H1 (cell line): ENCODE measurements at regions not wholly inside any gene's neighbourhood (a gene's known extent, or its start where the extent isn't known, plus 50 kb on each side); places are given as distances from the start of the nearest gene placed in this dataset.

ENCODE experiments used
- CTCF ChIA-PET: fragments of 300-600 bp; sonication (Branson Sonifier 250); formaldehyde crosslinking; loops from one replicate; lab custom pipeline; 2021; ENCODE audit not compliant: partially characterized antibody; lab: Charles Lee
- POLR2A ChIA-PET: fragments of 300-600 bp; sonication (Branson Sonifier 250); formaldehyde crosslinking; loops from one replicate; lab custom pipeline; 2021; ENCODE audit warnings: inconsistent platforms; ENCODE audit not compliant: partially characterized antibody; lab: Charles Lee
- DNase-seq, 2 experiments: peaks; one replicate each; pipeline versions ENCODE4 v3.0.0 to v3.0.0-alpha.2; 2010 to 2022; ENCODE audit warnings: low spot score in 2 of 2, low read depth in 1 of 2, mixed read lengths in 1 of 2
- FAIRE-seq: peaks from 2 replicates; lab custom pipeline; 2011; peaks lifted over from hg19 to GRCh38; lab: Jason Lieb, UNC
- H2AFZ ChIP-seq: 2 replicates; pipeline ENCODE4 v1.8.1; 2012; ENCODE audit warnings: low read length, inconsistent platforms
- H2AK5ac ChIP-seq: 2 replicates; pipeline ENCODE4 v1.6.1; 2013; ENCODE audit warnings: low read depth, low read length
- H2BK120ac ChIP-seq: replicated peaks from 2 replicates; pipeline ENCODE3; 2013; ENCODE audit warnings: low read depth, low read length, inconsistent platforms
- H2BK12ac ChIP-seq: 2 replicates; pipeline ENCODE4 v1.6.1; 2013; ENCODE audit warnings: low read depth, low read length
- H2BK15ac ChIP-seq: 2 replicates; pipeline ENCODE4 v1.6.1; 2013; ENCODE audit warnings: low read length
- H2BK20ac ChIP-seq: 2 replicates; pipeline ENCODE4 v1.6.1; 2013; ENCODE audit warnings: low read length
- H2BK5ac ChIP-seq: 2 replicates; pipeline ENCODE4 v1.6.1; 2013; ENCODE audit warnings: low read depth, low read length
- H3K14ac ChIP-seq: 2 replicates; pipeline ENCODE4 v1.6.1; 2013; ENCODE audit warnings: inconsistent platforms; ENCODE audit not compliant: insufficient read length
- H3K18ac ChIP-seq: 2 replicates; pipeline ENCODE4 v1.6.1; 2013; ENCODE audit warnings: low read length; ENCODE audit errors: extremely low read depth
- H3K23ac ChIP-seq: 2 replicates; pipeline ENCODE4 v1.6.1; 2013; ENCODE audit warnings: inconsistent platforms; ENCODE audit not compliant: insufficient read length
- H3K23me2 ChIP-seq: 2 replicates; pipeline ENCODE4 v1.6.1; 2013; ENCODE audit warnings: low read depth, low read length
- H3K27ac ChIP-seq: 2 replicates; pipeline ENCODE4 v1.6.1; 2011; ENCODE audit warnings: low read depth, low read length, inconsistent platforms
- H3K27me3 ChIP-seq, 4 experiments: replicated peaks in 1 of 4; 1 replicate in 1 of 4; 2 replicates in 3 of 4; pipeline versions ENCODE4 v1.6.1 to v1.8.1; 2011 to 2013; ENCODE audit warnings: low read length in 3 of 4, mild to moderate bottlenecking in 3 of 4, inconsistent platforms in 2 of 4, mixed read lengths in 2 of 4, moderate library complexity in 1 of 4; ENCODE audit not compliant: control insufficient read depth in 3 of 4, insufficient read depth in 3 of 4; ENCODE audit errors: extremely low read depth in 1 of 4
- H3K36me3 ChIP-seq, 4 experiments: 2 replicates each; pipeline versions ENCODE4 v1.6.1 to v1.8.1; 2011 to 2013; ENCODE audit warnings: mild to moderate bottlenecking in 4 of 4, low read length in 3 of 4, moderate library complexity in 2 of 4, control low read depth in 1 of 4, inconsistent platforms in 1 of 4; ENCODE audit not compliant: insufficient read depth in 4 of 4, control insufficient read depth in 2 of 4
- H3K4ac ChIP-seq: replicated peaks from 2 replicates; pipeline ENCODE3; 2013; ENCODE audit warnings: low read length, low read depth, mixed read lengths, inconsistent platforms; ENCODE audit not compliant: insufficient read length
- H3K4me1 ChIP-seq, 4 experiments: replicated peaks in 1 of 4; 1 replicate in 1 of 4; 2 replicates in 3 of 4; pipeline versions ENCODE4 v1.6.1 to v1.8.1; 2011 to 2013; ENCODE audit warnings: low read length in 3 of 4, inconsistent platforms in 2 of 4, mixed read lengths in 1 of 4; ENCODE audit not compliant: insufficient read depth in 4 of 4, control insufficient read depth in 3 of 4
- H3K4me2 ChIP-seq, 2 experiments: 2 replicates each; pipeline versions ENCODE4 v1.6.1 to v1.8.1; 2011 to 2013; ENCODE audit warnings: low read depth in 2 of 2, low read length in 2 of 2, control low read depth in 1 of 2, inconsistent platforms in 1 of 2, mild to moderate bottlenecking in 1 of 2; ENCODE audit not compliant: insufficient read depth in 1 of 2
- H3K4me3 ChIP-seq, 4 experiments: fragments of 200-600, 300-600 bp in 1 of 4; sonication (generic), shearing (Covaris generic), sonication (Bioruptor Twin) in 1 of 4; 2 replicates each; pipeline versions ENCODE4 v1.5.1 to v1.8.1; 2011 to 2016; ENCODE audit warnings: low read length in 4 of 4, low read depth in 3 of 4, control low read depth in 2 of 4, inconsistent platforms in 2 of 4, mild to moderate bottlenecking in 2 of 4, mixed read lengths in 1 of 4, moderate library complexity in 1 of 4; ENCODE audit not compliant: insufficient read depth in 2 of 4; ENCODE audit errors: extremely low read depth in 1 of 4
- H3K56ac ChIP-seq: replicated peaks from 2 replicates; pipeline ENCODE3; 2013; ENCODE audit warnings: low read depth, mild to moderate bottlenecking, mixed read lengths, low read length, inconsistent platforms; ENCODE audit not compliant: insufficient read length
- H3K79me1 ChIP-seq: 2 replicates; pipeline ENCODE4 v1.6.1; 2013; ENCODE audit warnings: low read depth, low read length, control low read depth
- H3K79me2 ChIP-seq, 2 experiments: 2 replicates each; pipeline versions ENCODE4 v1.6.1 to v1.8.1; 2012 to 2013; ENCODE audit warnings: low read length in 2 of 2, mild to moderate bottlenecking in 2 of 2, inconsistent platforms in 1 of 2; ENCODE audit not compliant: insufficient read depth in 2 of 2, control insufficient read depth in 1 of 2
- H3K9ac ChIP-seq, 4 experiments: replicated peaks in 1 of 4; 1 replicate in 1 of 4; 2 replicates in 3 of 4; pipeline versions ENCODE4 v1.6.1 to v1.8.1; 2011 to 2013; ENCODE audit warnings: low read depth in 3 of 4, low read length in 3 of 4, control low read depth in 2 of 4, mild to moderate bottlenecking in 2 of 4, moderate library complexity in 2 of 4, inconsistent platforms in 1 of 4; ENCODE audit errors: extremely low read depth in 1 of 4
- H3K9me3 ChIP-seq, 2 experiments: 2 replicates each; pipeline versions ENCODE4 v1.6.1 to v1.8.1; 2012 to 2013; ENCODE audit warnings: mild to moderate bottlenecking in 2 of 2, moderate library complexity in 2 of 2, control low read depth in 1 of 2, inconsistent platforms in 1 of 2, low read depth in 1 of 2, low read length in 1 of 2, mixed read lengths in 1 of 2; ENCODE audit not compliant: insufficient read depth in 2 of 2
- H4K20me1 ChIP-seq, 2 experiments: replicated peaks in 1 of 2; 2 replicates each; pipeline versions ENCODE3 to v1.8.1; 2011 to 2013; ENCODE audit warnings: inconsistent platforms in 2 of 2, low read length in 2 of 2, mild to moderate bottlenecking in 1 of 2; ENCODE audit not compliant: insufficient read depth in 2 of 2, control insufficient read depth in 1 of 2
- H4K5ac ChIP-seq: 2 replicates; pipeline ENCODE4 v1.6.1; 2013; ENCODE audit warnings: low read length, low read depth, mixed read lengths, inconsistent platforms; ENCODE audit not compliant: insufficient read length
- H4K8ac ChIP-seq: 2 replicates; pipeline ENCODE4 v1.8.0; 2013; ENCODE audit warnings: mild to moderate bottlenecking, moderate library complexity, low read length, inconsistent platforms; ENCODE audit not compliant: insufficient read depth; ENCODE audit errors: extremely low read depth
- H4K91ac ChIP-seq: replicated peaks from 2 replicates; pipeline ENCODE3; 2013; ENCODE audit warnings: low read length, mixed read lengths, inconsistent platforms; ENCODE audit not compliant: insufficient read length
- MAFK ChIP-seq: IDR thresholded peaks from 2 replicates; pipeline ENCODE4 v1.6.1; 2012; ENCODE audit warnings: low read depth, mild to moderate bottlenecking, improper control_type of control experiment, low read length
- POLR2AphosphoS5 ChIP-seq: IDR thresholded peaks from 2 replicates; pipeline ENCODE4 v1.6.1; 2011; ENCODE audit warnings: low read depth, low read length
- TEAD4 ChIP-seq: IDR thresholded peaks from 2 replicates; pipeline ENCODE4 v1.6.1; 2012; ENCODE audit warnings: low read depth, low read length, inconsistent platforms, mixed read lengths
- WGBS, 2 experiments: shearing (Covaris generic) in 1 of 2; methylation state at CpG; one replicate each; pipeline versions ENCODE4 v1.1.6 to v1.1.7; 2013 to 2015; ENCODE audit warnings: low lambda C conversion rate in 2 of 2, mixed read lengths in 2 of 2, inconsistent platforms in 1 of 2, low coverage in 1 of 2, missing lambda C conversion rate in 1 of 2; ENCODE audit not compliant: insufficient replicate concordance in 2 of 2, insufficient coverage in 1 of 2, insufficient read length in 1 of 2; ENCODE audit errors: extremely low coverage in 1 of 2, missing lambda C conversion rate in 1 of 2; 5-methylcytosine and 5-hydroxymethylcytosine counted together

- H3K9ac ChIP-seq: no peak overlapping the region
- FAIRE-seq: no peak
- H2AFZ ChIP-seq: no peak overlapping the region
- no peak overlapping the region for H3K27ac ChIP-seq
- H4K20me1 ChIP-seq: no peaks in the 10 kb centered on the region
- H3K79me2 ChIP-seq: no peaks in the 10 kb centered on the region
- no peak overlapping the region for H2BK120ac ChIP-seq
- no peak overlapping the region for H4K5ac ChIP-seq
- no peaks in the 10 kb centered on the region; the same call in 1 of the 2 replicates for H3K23me2 ChIP-seq
- H3K56ac ChIP-seq: no peak overlapping the region
- no peak overlapping the region for H3K4me2 ChIP-seq
- no peak overlapping the region for H3K23ac ChIP-seq
- H3K4me1 ChIP-seq: 0 out of 7 replicates have a peak, but pooled peaks cover 0 to 3% (median under 1%) of the 10 kb centered on the region in 4 experiments
- WGBS, 2 experiments: 83% methylated on average over 3 of the region's 3 CpGs; no CpG with 5 or more reads in 1 of the 2 experiments
- no peaks in the 10 kb centered on the region for H3K27me3 ChIP-seq
- no peak overlapping the region for H2BK5ac ChIP-seq
- no peak overlapping the region for H3K18ac ChIP-seq
- ChIA-PET CTCF (interaction anchor here (0.9 to 1.2 kb wide), 2 partner anchors 13 to 16 kb away, joined by 3 to 5 read pairs; no protein-coding TSS in a partner anchor), POLR2A (interaction anchor here (0.7 kb wide), 1 partner anchor 1155 kb away, joined by 3 read pairs; no protein-coding TSS in a partner anchor)
- no peak overlapping the region for H3K4ac ChIP-seq
- H2BK15ac ChIP-seq: no peak overlapping the region
- TF ChIP-seq MAFK (peak; percentile 11; the same call in 1 of the 2 replicates), TEAD4 (no peak), POLR2AphosphoS5 (no peak)
- no peak overlapping the region for H2BK20ac ChIP-seq
- no peak overlapping the region for H4K91ac ChIP-seq
- no peak for DNase-seq
- peaks cover 14% of the 10 kb centered on the region in 2 experiments; a peak in 3 of 4 replicates for H3K9me3 ChIP-seq
- no peak overlapping the region for H4K8ac ChIP-seq
- no peak overlapping the region for H3K4me3 ChIP-seq
- H3K79me1 ChIP-seq: no peaks in the 10 kb centered on the region
- H3K36me3 ChIP-seq: 0 out of 8 replicates have a peak, but pooled peaks cover 0 to 4% (median 0%) of the 10 kb centered on the region in 4 experiments
- H2AK5ac ChIP-seq: no peak overlapping the region
- no peak overlapping the region for H2BK12ac ChIP-seq
- H3K14ac ChIP-seq: no peak overlapping the region
Measured at GRCh38 chr12:75923964-75924666, 107.5 kb downstream of the PHLDA1 start.
